A549 (cell line): ENCODE measurements at regions not wholly inside any gene's neighbourhood (a gene's known extent, or its start where the extent isn't known, plus 50 kb on each side); places are given as distances from the start of the nearest gene placed in this dataset.

Experiments used
- ATAC-seq, 2 experiments: fragments of 200-7000 bp in 1 of 2; fragments of >200 bp in 1 of 2; cut with Nextera tagmentation in 1 of 2; cut with Tn5 transposase in 1 of 2; 3 replicates each; pipeline versions ENCODE4 v1.8.0 to v1.9.1; 2018 to 2020; ENCODE audit warnings: mild to moderate bottlenecking in 1 of 2, moderate library complexity in 1 of 2
- CTCF ChIA-PET: fragments of 300-600 bp; sonication (Branson Sonifier 250); formaldehyde crosslinking; extraction: SDS; loops from one replicate; lab custom pipeline; 2021; ENCODE audit warnings: antibody characterized with exemption, inconsistent platforms; lab: Yijun Ruan, JAX
- POLR2A ChIA-PET: fragments of 350-600 bp; formaldehyde crosslinking; extraction: SDS; loops from one replicate; lab custom pipeline; 2021; ENCODE audit warnings: antibody characterized with exemption, inconsistent platforms; lab: Yijun Ruan, JAX
- DNase-seq, 2 experiments: peaks; one replicate each; pipeline versions ENCODE4 v3.0.0 to v3.0.0-alpha.2; 2011 to 2016; ENCODE audit warnings: low read depth in 1 of 2, low spot score in 1 of 2
- FAIRE-seq: peaks from 2 replicates; lab custom pipeline; 2011; peaks lifted over from hg19 to GRCh38; lab: Jason Lieb, UNC
- H3K27ac ChIP-seq, 2 experiments: fragments of >200 bp; sonication (Bioruptor Twin); formaldehyde crosslinking; 3 replicates each; pipeline ENCODE4 v1.5.1; 2016 to 2017
- H3K4me1 ChIP-seq: fragments of >200 bp; sonication (Bioruptor Twin); formaldehyde crosslinking; 3 replicates; pipeline ENCODE4 v1.6.1; 2016
- H3K4me2 ChIP-seq: fragments of >200 bp; sonication (Bioruptor Twin); formaldehyde crosslinking; 3 replicates; pipeline ENCODE4 v1.6.1; 2016
- H3K4me3 ChIP-seq: fragments of >200 bp; sonication (Bioruptor Twin); formaldehyde crosslinking; 3 replicates; pipeline ENCODE4 v1.5.1; 2016
- H3K9me3 ChIP-seq: fragments of >200 bp; sonication (Bioruptor Twin); formaldehyde crosslinking; 3 replicates; pipeline ENCODE4 v1.6.1; 2016
- CBX8 ChIP-seq: fragments of 200-600 bp; sonication (generic); IDR thresholded peaks from 2 replicates; pipeline ENCODE4 v1.6.1; 2016
- CEBPB ChIP-seq, 2 experiments: fragments of >200 bp in 1 of 2; sonication (Bioruptor Twin) in 1 of 2; formaldehyde crosslinking in 1 of 2; IDR thresholded peaks; 2 replicates each; pipeline ENCODE4 v1.6.1; 2012 to 2016
- CHD2 ChIP-seq: fragments of 150-350 bp; IDR thresholded peaks from 2 replicates; pipeline ENCODE4 v1.6.1; 2014; ENCODE audit warnings: low read length; ENCODE audit not compliant: partially characterized antibody
- ELK1 ChIP-seq: fragments of 150-350 bp; IDR thresholded peaks from 2 replicates; pipeline ENCODE4 v1.6.1; 2014; ENCODE audit warnings: low read depth, mild to moderate bottlenecking, low read length
- FOSB ChIP-seq: fragments of 250-450 bp; sonication (Bioruptor Pico); IDR thresholded peaks from 2 replicates; pipeline ENCODE4 v1.5.0; 2020; ENCODE audit warnings: mild to moderate bottlenecking, moderate library complexity
- HES2 ChIP-seq: fragments of >200 bp; sonication (Bioruptor Twin); formaldehyde crosslinking; IDR thresholded peaks from 2 replicates; pipeline ENCODE4 v1.6.1; 2016
- HMGXB4 ChIP-seq: fragments of 250-450 bp; sonication (Bioruptor Pico); IDR thresholded peaks from 2 replicates; pipeline ENCODE4 v1.5.0; 2021; ENCODE audit warnings: mild to moderate bottlenecking, moderate library complexity, borderline replicate concordance
- MYC ChIP-seq: IDR thresholded peaks from 2 replicates; pipeline ENCODE4 v1.6.1; 2012; ENCODE audit warnings: mild to moderate bottlenecking, inconsistent platforms, low read length, improper control_type of control experiment, borderline replicate concordance
- PHF8 ChIP-seq: fragments of 200-600 bp; sonication (generic); IDR thresholded peaks from 2 replicates; pipeline ENCODE4 v1.6.1; 2016; ENCODE audit warnings: low read depth, mild to moderate bottlenecking, antibody characterized with exemption, moderate library complexity, borderline replicate concordance
- REST ChIP-seq: fragments of 200-600 bp; sonication (generic); IDR thresholded peaks from 2 replicates; pipeline ENCODE4 v1.6.1; 2016; ENCODE audit warnings: antibody characterized with exemption, mild to moderate bottlenecking, moderate library complexity
- SREBF2 ChIP-seq: fragments of 450-650 bp; IDR thresholded peaks from 2 replicates; pipeline ENCODE4 v1.6.1; 2014; ENCODE audit warnings: mild to moderate bottlenecking, moderate library complexity
- ZNF302 ChIP-seq: fragments of 250-450 bp; sonication (Bioruptor Pico); IDR thresholded peaks from 2 replicates; pipeline ENCODE4 v1.9.0; 2021; ENCODE audit warnings: inconsistent platforms, mild to moderate bottlenecking, moderate library complexity
- WGBS: methylation state at CpG from one replicate; pipeline ENCODE4 v1.1.6; 2017; ENCODE audit errors: missing lambda C conversion rate; 5-methylcytosine and 5-hydroxymethylcytosine counted together
- small RNA-seq, 6 experiments: library from RNA; depleted of rRNA; stranded (forward); fragments of <200 nt; gene quantifications; one replicate each; pipeline ENCODE3, GENCODE V24; 2012

- TF ChIP-seq CBX8 (no peak), REST (no peak), SREBF2 (no peak), CHD2 (no peak), HMGXB4 (CRISPR knock-in tag) (no peak)
- Histone ChIP-seq H3K9me3 (no peaks in the 10 kb centered on the region), H3K4me3 (no peak overlapping the region), H3K4me1 (peaks cover 6% of the 10 kb centered on the region; the same call in 1 of the 3 replicates), H3K4me2 (no peak overlapping the region), H3K27ac (no peak overlapping the region)
- DNase-seq = no peak
- FAIRE-seq = no peak
- no peak for ATAC-seq
- WGBS = 19% methylated on average over 1 of the region's 1 CpG
- ChIA-PET POLR2A (no interaction called here), CTCF (no interaction called here)
Measured at GRCh38 chr18:44629406-44629805, 51.3 kb upstream of the SETBP1 start.

GRCh38 chr18:44630118-44630517 lies 50.6 kb upstream of the SETBP1 start:
- no peak for FAIRE-seq
- no peak overlapping the region for H3K4me3 ChIP-seq
- no peak overlapping the region for H3K27ac ChIP-seq
- POLR2A ChIA-PET = no interaction called here
- ATAC-seq = no peak
- no peak for DNase-seq
- no peaks in the 10 kb centered on the region for H3K9me3 ChIP-seq
- TF ChIP-seq ZNF302 (CRISPR knock-in tag) (no peak), HES2 (no peak), ELK1 (no peak), CEBPB (IDR thresholded peaks at IDR 0.05) (no peak), PHF8 (no peak), MYC (no peak), FOSB (no peak)
- no peak overlapping the region for H3K4me2 ChIP-seq
- CTCF ChIA-PET = no interaction called here
- 58% methylated on average over 2 of the region's 2 CpGs for WGBS
- H3K4me1 ChIP-seq = peaks cover 6% of the 10 kb centered on the region; the same call in 1 of the 3 replicates

Small RNA genes lying in the stretch of these regions (small RNA-seq; reads per million reads assigned to genes)
- gene RNA5SP455 = 0 to 0.35 (median 0) reads per million in 6 experiments
